ENCODE measurements at regions not wholly inside any gene's neighbourhood (a gene's known extent, or its start where the extent isn't known, plus 50 kb on each side); places are given as distances from the start of the nearest gene placed in this dataset.

DNA sequence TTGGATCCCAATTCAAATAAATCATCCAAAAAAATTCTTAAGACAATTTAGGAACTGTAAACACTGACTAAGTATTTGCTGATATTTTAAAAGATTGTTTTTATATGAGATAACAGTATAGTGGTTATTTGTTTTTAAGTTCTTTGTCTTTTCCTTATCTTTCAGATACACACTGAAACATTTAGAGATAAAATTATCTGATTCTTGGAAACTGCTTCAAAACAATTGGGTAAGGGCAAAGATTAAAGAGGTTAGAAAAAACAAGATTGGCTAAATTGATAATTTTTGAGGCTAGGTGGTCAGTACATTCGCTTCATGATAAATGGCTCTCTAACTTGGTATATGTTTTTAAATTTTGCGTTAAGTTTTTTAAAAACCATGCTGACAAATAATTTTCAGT, 117.3 kb downstream of the PSMG1 start:
- Histone ChIP-seq H3K4me1 (ENCODE audit: low read depth) (no peaks in the 10 kb centered on the region), H3K36me3 (no peaks in the 10 kb centered on the region), H3K9me3 (ENCODE audit: low read depth) (no peaks in the 10 kb centered on the region), H3K27ac (no peak overlapping the region), H3K27me3 (no peaks in the 10 kb centered on the region), H3K4me3 (no peak overlapping the region)
- DNase-seq (ENCODE audit: low read depth in 1 of 2, low spot score in 1 of 2): no peak
- TF ChIP-seq, protein P1, sequence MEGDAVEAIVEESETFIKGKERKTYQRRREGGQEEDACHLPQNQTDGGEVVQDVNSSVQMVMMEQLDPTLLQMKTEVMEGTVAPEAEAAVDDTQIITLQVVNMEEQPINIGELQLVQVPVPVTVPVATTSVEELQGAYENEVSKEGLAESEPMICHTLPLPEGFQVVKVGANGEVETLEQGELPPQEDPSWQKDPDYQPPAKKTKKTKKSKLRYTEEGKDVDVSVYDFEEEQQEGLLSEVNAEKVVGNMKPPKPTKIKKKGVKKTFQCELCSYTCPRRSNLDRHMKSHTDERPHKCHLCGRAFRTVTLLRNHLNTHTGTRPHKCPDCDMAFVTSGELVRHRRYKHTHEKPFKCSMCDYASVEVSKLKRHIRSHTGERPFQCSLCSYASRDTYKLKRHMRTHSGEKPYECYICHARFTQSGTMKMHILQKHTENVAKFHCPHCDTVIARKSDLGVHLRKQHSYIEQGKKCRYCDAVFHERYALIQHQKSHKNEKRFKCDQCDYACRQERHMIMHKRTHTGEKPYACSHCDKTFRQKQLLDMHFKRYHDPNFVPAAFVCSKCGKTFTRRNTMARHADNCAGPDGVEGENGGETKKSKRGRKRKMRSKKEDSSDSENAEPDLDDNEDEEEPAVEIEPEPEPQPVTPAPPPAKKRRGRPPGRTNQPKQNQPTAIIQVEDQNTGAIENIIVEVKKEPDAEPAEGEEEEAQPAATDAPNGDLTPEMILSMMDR (IDR thresholded peaks at IDR 0.05; ENCODE audit: low read depth, low read length): no peak

- H3K9me3 ChIP-seq (ENCODE audit: low read depth): no peaks in the 10 kb centered on the region
- H3K4me1 ChIP-seq (ENCODE audit: low read depth): no peaks in the 10 kb centered on the region
- no peak overlapping the region for H3K4me3 ChIP-seq
- H3K27me3 ChIP-seq: no peaks in the 10 kb centered on the region
- no peak overlapping the region for H3K27ac ChIP-seq
- TF ChIP-seq, protein P1 (IDR thresholded peaks at IDR 0.05; ENCODE audit: low read depth, low read length): no peak
- DNase-seq (ENCODE audit: low read depth in 1 of 2, low spot score in 1 of 2): no peak
- no peaks in the 10 kb centered on the region for H3K36me3 ChIP-seq
Observed at GRCh38 chr21:39064325-39065012, 118.8 kb downstream of the PSMG1 start.

DNA sequence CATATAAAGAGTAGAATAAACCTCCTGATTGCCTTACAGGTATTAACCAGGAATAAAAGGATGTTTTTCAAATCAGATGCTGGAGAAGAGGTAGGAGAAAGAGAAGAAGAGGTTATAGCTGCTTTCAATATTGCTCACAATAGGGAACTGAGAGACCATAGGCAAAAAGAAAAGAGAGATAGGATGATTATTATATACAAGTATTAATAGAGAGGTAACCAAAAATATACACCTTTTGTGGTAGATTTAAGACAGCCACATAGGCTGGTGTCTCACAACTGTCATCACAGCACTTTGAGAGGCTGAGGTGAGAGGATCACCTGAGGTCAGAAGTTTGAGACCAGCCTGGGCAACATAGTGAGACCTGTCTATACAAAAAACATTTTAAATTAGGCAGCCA, 119.7 kb downstream of the PSMG1 start:
- Histone ChIP-seq H3K9me3 (ENCODE audit: low read depth) (no peaks in the 10 kb centered on the region), H3K27me3 (no peaks in the 10 kb centered on the region), H3K4me3 (no peak overlapping the region), H3K36me3 (no peaks in the 10 kb centered on the region), H3K4me1 (ENCODE audit: low read depth) (no peaks in the 10 kb centered on the region), H3K27ac (no peak overlapping the region)
- TF ChIP-seq, protein P1 (IDR thresholded peaks at IDR 0.05; ENCODE audit: low read depth, low read length): no peak
- no peak for DNase-seq (ENCODE audit: low read depth in 1 of 2, low spot score in 1 of 2)

DNA sequence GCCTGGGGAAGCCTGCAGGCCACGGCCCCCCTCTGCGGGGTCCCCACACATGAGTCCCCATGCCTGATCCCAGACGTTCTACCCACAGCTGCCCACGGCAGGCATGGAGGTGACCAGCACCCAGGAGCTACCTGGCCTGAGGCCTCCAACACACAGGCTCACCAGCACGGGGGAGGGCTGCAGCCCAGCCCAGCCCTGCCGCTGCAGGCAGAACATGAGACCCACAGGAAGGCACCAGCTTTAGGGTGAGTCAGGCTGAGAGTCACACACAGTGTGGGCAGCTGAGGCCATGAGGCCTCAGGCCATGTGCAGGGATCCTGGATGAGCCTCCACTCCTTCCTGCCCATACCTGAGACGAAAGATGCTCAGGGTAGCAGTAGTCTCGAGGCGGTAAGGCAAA, 121.1 kb downstream of the PSMG1 start:
- H3K36me3 ChIP-seq: no peaks in the 10 kb centered on the region
- H3K4me3 ChIP-seq: no peak overlapping the region
- no peaks in the 10 kb centered on the region for H3K4me1 ChIP-seq (ENCODE audit: low read depth)
- TF ChIP-seq, protein P1 (IDR thresholded peaks at IDR 0.05; ENCODE audit: low read depth, low read length): no peak
- no peaks in the 10 kb centered on the region for H3K9me3 ChIP-seq (ENCODE audit: low read depth)
- H3K27me3 ChIP-seq: no peaks in the 10 kb centered on the region
- no peak for DNase-seq (ENCODE audit: low read depth in 1 of 2, low spot score in 1 of 2)
- H3K27ac ChIP-seq: no peak overlapping the region

DNA sequence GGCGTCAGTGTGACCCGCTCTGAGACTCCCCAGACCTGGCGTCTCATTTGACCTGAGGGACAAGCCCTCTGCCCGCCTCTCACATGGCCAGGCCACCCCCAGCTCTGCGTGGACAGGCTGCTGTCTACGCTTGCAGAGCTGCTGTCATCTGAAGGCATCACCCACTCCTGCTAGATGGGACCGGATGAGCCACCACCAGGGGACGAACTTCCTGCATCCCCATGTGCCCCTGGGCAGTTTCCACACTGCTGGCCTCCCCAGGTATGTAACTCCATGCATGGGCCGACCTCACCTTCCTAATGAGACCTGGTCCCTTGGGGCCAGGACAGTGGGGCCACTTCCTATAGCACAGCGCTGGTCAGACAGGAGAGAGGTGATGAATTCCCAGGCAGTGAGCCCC, 121.5 kb downstream of the PSMG1 start:
- H3K27me3 ChIP-seq: no peaks in the 10 kb centered on the region
- peaks cover under 1% of the 10 kb centered on the region for H3K4me1 ChIP-seq (ENCODE audit: low read depth)
- no peak overlapping the region for H3K27ac ChIP-seq
- H3K4me3 ChIP-seq: no peak overlapping the region
- H3K36me3 ChIP-seq: no peaks in the 10 kb centered on the region
- TF ChIP-seq, protein P1 (IDR thresholded peaks at IDR 0.05; ENCODE audit: low read depth, low read length): no peak
- no peak for DNase-seq (ENCODE audit: low read depth in 1 of 2, low spot score in 1 of 2)
- no peaks in the 10 kb centered on the region for H3K9me3 ChIP-seq (ENCODE audit: low read depth)

Data from cardiac muscle cell (in vitro differentiated cells and primary cell).